ENCODE measurements at regions not wholly inside any gene's neighbourhood (a gene's known extent, or its start where the extent isn't known, plus 50 kb on each side); places are given as distances from the start of the nearest gene placed in this dataset.

DNA sequence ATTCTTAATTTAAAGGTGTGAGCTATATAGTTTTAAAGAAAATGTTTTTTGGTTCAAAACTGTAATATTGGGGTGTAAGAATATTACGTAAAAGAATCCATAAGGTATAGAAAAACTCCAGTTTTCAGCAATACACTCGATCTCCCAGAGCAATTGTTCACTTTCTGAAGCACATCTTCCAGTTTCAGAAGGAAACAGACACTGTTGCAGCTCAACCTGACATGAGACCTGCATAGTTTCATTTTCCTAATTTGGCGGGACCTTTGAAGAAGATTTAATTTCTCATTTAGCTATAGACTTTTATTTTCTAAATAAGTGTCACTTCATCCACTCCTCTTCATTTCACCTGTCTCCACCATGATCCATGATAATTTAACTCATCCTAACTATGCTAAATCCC, 281.5 kb downstream of the HTR1B start:
- Histone ChIP-seq H3K36me3 (ENCODE audit: control insufficient read depth, insufficient read depth, low read length) (no peaks in the 10 kb centered on the region), H3K27ac (ENCODE audit: low read depth, low read length) (no peak overlapping the region), H3K4me1 (ENCODE audit: control insufficient read depth, insufficient read depth, low read length) (no peaks in the 10 kb centered on the region), H3K27me3 (ENCODE audit: control insufficient read depth, insufficient read depth, low read length) (no peaks in the 10 kb centered on the region), H3K4me3 (ENCODE audit: low read depth, low read length) (no peak overlapping the region), H3K9me3 (ENCODE audit: control insufficient read depth, insufficient read depth, low read depth, low read length) (no peaks in the 10 kb centered on the region), H3K9ac (ENCODE audit: low read length) (no peak overlapping the region)

DNA sequence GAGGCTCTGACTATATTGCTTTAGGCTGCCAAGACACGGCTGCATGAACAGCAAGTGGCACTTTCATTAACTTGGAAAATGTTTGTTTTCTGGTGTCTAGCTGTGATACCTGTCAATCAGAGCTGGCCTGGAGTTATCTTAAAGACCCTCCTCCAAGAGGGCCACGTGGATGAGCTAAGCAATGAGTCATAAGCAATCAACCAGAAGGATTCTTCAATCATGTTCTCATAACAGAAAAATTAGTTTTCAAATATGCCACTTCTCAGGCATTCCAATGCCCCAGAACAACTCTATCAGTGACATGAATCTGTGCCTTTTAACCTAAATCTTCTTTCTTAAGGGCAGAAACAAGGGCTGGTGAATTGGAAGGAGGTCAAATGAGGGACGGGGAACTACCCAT, 283.0 kb downstream of the HTR1B start:
- no peaks in the 10 kb centered on the region for H3K9me3 ChIP-seq (ENCODE audit: control insufficient read depth, insufficient read depth, low read depth, low read length)
- H3K9ac ChIP-seq (ENCODE audit: low read length) = no peak overlapping the region
- no peaks in the 10 kb centered on the region for H3K4me1 ChIP-seq (ENCODE audit: control insufficient read depth, insufficient read depth, low read length)
- no peaks in the 10 kb centered on the region for H3K36me3 ChIP-seq (ENCODE audit: control insufficient read depth, insufficient read depth, low read length)
- no peak overlapping the region for H3K27ac ChIP-seq (ENCODE audit: low read depth, low read length)
- H3K27me3 ChIP-seq (ENCODE audit: control insufficient read depth, insufficient read depth, low read length) = no peaks in the 10 kb centered on the region
- no peak overlapping the region for H3K4me3 ChIP-seq (ENCODE audit: low read depth, low read length)

DNA sequence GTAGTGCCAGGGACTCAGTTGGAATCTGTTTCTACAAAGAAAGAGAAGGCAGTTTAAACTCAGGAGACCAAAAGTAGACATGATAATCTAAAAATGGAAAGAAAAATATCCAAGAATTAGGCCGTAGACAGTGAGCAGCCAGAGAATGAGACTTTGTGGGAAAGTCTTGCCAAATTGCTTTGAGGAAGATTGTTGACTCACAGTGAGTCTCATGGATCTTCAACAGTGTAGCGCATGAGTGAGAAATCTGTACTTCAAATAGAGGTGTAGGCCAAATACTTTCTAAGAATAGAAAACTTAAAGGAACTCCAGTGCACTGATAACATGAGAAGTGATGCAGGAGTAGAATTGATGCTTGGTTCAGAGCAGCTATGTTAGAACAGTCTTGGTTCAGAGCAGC, 284.5 kb downstream of the HTR1B start:
- Histone ChIP-seq H3K27me3 (ENCODE audit: control insufficient read depth, insufficient read depth, low read length) (no peaks in the 10 kb centered on the region), H3K9ac (ENCODE audit: low read length) (no peak overlapping the region), H3K27ac (ENCODE audit: low read depth, low read length) (no peak overlapping the region), H3K4me1 (ENCODE audit: control insufficient read depth, insufficient read depth, low read length) (0 out of 2 replicates have a peak, but pooled peaks cover under 1% of the 10 kb centered on the region), H3K4me3 (ENCODE audit: low read depth, low read length) (no peak overlapping the region), H3K36me3 (ENCODE audit: control insufficient read depth, insufficient read depth, low read length) (no peaks in the 10 kb centered on the region), H3K9me3 (ENCODE audit: control insufficient read depth, insufficient read depth, low read depth, low read length) (no peaks in the 10 kb centered on the region)

DNA sequence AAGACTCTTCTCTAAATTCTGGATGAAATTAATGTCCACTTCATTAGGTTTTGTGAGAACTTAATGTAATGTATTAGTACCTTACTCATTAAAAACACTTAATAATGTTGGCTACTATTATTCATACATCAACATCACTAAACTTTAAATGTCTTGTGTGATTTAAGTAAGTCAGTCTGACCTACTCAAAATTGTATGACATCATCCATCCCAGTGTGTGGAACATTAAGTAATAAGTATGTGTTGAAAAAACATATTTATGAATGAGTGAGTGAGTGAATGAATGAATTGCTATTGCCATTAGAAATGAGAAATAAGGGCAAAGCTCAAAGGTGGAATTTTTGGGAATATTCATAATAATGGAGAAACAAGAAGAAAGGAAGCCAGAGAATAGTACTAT, 285.8 kb downstream of the HTR1B start:
- Histone ChIP-seq H3K4me3 (ENCODE audit: low read depth, low read length) (no peak overlapping the region), H3K27ac (ENCODE audit: low read depth, low read length) (no peak overlapping the region), H3K9ac (ENCODE audit: low read length) (no peak overlapping the region), H3K27me3 (ENCODE audit: control insufficient read depth, insufficient read depth, low read length) (no peaks in the 10 kb centered on the region), H3K4me1 (ENCODE audit: control insufficient read depth, insufficient read depth, low read length) (0 out of 2 replicates have a peak, but pooled peaks cover 3% of the 10 kb centered on the region), H3K36me3 (ENCODE audit: control insufficient read depth, insufficient read depth, low read length) (no peaks in the 10 kb centered on the region), H3K9me3 (ENCODE audit: control insufficient read depth, insufficient read depth, low read depth, low read length) (no peaks in the 10 kb centered on the region)

DNA sequence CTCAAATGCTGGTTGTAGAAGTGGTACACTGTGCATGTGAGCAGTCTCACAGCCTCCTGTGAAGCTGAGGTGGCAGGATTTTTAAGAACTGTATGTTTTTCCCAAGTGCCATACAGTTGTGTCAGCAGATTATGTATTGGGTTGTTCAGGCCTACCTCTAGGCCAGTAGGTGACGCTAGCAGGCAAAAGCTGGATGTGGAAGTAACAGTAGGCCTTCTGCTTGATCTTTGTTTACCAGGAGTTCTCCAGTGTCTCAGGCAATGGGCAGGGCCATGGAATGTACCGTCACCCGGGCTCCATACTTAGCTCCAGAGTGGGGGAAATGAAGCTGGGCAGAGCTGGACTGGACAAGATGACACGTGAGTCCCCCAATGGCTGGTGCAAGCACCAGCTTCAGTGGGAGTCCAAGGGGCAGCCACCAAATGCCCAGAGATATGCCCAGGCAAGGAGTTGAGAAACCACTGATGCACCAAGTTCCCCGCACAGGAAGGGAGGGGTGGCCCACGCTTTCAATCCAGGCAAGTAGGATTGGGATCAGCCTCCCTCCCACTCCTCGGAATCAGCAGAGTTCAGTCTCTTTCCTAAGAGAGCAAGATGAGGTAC, 289.7 kb downstream of the HTR1B start:
- Histone ChIP-seq H3K4me1 (ENCODE audit: control insufficient read depth, insufficient read depth, low read length) (0 out of 2 replicates have a peak, but pooled peaks cover 3% of the 10 kb centered on the region), H3K36me3 (ENCODE audit: control insufficient read depth, insufficient read depth, low read length) (no peaks in the 10 kb centered on the region), H3K9ac (ENCODE audit: low read length) (no peak overlapping the region), H3K27ac (ENCODE audit: low read depth, low read length) (no peak overlapping the region), H3K9me3 (ENCODE audit: control insufficient read depth, insufficient read depth, low read depth, low read length) (no peaks in the 10 kb centered on the region), H3K4me3 (ENCODE audit: low read depth, low read length) (no peak overlapping the region), H3K27me3 (ENCODE audit: control insufficient read depth, insufficient read depth, low read length) (no peaks in the 10 kb centered on the region)

DNA sequence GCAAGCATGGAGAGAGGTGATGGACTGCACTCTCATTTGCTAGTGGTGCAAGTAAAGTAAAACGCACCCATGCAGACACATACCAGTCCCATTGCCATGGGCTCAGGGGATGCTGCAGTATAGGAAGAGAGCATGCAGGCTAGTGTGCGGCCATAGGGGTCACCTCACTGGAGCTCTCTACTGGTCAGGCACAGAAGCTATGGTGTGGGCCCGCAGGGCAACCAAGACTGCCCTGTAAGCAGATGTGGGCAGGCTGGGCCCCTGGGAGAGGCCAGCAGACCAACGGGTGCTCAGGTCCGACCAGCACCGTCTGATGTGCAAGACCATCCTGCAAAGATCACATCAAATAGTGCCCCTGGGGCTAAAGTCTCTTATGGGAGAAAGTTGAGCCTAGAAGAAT, 290.7 kb downstream of the HTR1B start:
- no peaks in the 10 kb centered on the region for H3K27me3 ChIP-seq (ENCODE audit: control insufficient read depth, insufficient read depth, low read length)
- H3K4me1 ChIP-seq (ENCODE audit: control insufficient read depth, insufficient read depth, low read length) = 0 out of 2 replicates have a peak, but pooled peaks cover 3% of the 10 kb centered on the region
- H3K27ac ChIP-seq (ENCODE audit: low read depth, low read length) = no peak overlapping the region
- no peaks in the 10 kb centered on the region for H3K9me3 ChIP-seq (ENCODE audit: control insufficient read depth, insufficient read depth, low read depth, low read length)
- H3K36me3 ChIP-seq (ENCODE audit: control insufficient read depth, insufficient read depth, low read length) = no peaks in the 10 kb centered on the region
- no peak overlapping the region for H3K4me3 ChIP-seq (ENCODE audit: low read depth, low read length)
- no peak overlapping the region for H3K9ac ChIP-seq (ENCODE audit: low read length)

DNA sequence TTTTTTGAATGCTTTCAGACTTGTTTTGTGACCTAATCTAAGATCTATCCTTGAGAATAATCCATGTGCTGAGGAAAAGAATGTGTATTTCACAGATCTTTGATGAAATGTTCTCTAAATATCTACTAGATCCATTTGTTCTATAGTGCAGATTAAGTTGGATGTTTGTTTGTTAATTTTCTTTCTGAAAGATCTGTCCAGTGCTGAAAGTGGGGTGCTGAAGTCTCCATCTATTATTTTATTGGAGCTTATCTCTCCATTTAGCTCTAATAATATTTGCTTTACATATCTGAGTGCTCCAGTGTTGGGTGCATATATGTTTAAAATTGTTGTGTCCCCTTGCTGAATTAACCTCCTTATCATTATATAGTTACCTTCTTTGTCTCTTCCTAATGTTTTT, 303.6 kb downstream of the HTR1B start:
- H3K9ac ChIP-seq (ENCODE audit: low read length) = no peak overlapping the region
- H3K27ac ChIP-seq (ENCODE audit: low read depth, low read length) = no peak overlapping the region
- H3K4me1 ChIP-seq (ENCODE audit: control insufficient read depth, insufficient read depth, low read length) = no peaks in the 10 kb centered on the region
- no peak overlapping the region for H3K4me3 ChIP-seq (ENCODE audit: low read depth, low read length)
- H3K9me3 ChIP-seq (ENCODE audit: control insufficient read depth, insufficient read depth, low read depth, low read length) = no peaks in the 10 kb centered on the region
- H3K27me3 ChIP-seq (ENCODE audit: control insufficient read depth, insufficient read depth, low read length) = no peaks in the 10 kb centered on the region
- no peaks in the 10 kb centered on the region for H3K36me3 ChIP-seq (ENCODE audit: control insufficient read depth, insufficient read depth, low read length)

DNA sequence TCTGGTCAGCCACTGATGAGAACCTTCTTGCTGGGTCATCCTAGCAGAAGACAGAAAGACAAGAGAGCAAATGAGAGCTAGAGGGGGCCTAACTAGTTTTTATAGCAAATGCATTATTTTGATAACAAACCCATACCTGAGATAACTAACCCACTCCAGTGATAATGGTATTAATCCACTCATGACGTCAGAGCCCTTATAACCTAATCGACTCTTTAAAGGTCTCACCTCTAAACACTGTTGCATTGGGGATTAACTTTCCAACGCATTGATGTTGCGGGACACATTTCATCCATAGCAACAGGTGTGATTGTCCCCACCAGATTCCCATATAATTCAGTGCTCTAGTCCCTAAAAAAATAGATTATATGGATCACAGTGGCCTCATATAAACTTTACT, 312.1 kb downstream of the HTR1B start:
- H3K4me3 ChIP-seq (ENCODE audit: low read depth, low read length) = no peak overlapping the region
- no peaks in the 10 kb centered on the region for H3K4me1 ChIP-seq (ENCODE audit: control insufficient read depth, insufficient read depth, low read length)
- H3K9ac ChIP-seq (ENCODE audit: low read length) = no peak overlapping the region
- H3K27ac ChIP-seq (ENCODE audit: low read depth, low read length) = no peak overlapping the region
- no peaks in the 10 kb centered on the region for H3K36me3 ChIP-seq (ENCODE audit: control insufficient read depth, insufficient read depth, low read length)
- H3K27me3 ChIP-seq (ENCODE audit: control insufficient read depth, insufficient read depth, low read length) = no peaks in the 10 kb centered on the region
- no peaks in the 10 kb centered on the region for H3K9me3 ChIP-seq (ENCODE audit: control insufficient read depth, insufficient read depth, low read depth, low read length)

DNA sequence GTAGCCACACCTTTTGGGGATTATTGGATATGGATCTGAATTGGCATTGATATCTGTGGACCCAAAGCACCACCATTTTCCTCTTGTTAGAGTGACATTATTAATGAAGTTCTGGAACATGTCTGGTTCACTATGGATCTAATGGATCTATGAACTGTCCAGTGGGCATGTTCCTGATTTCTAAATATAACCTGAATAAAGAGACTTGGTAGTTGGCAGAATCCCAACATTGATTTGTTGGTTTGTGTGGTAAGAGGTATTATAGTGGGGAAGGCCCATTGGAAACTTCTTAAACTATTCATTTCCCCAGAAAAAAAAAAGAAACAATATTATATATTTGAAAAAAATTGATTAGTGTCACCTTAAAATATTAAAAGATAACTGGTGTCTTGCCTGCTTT, 312.6 kb downstream of the HTR1B start:
- Histone ChIP-seq H3K27ac (ENCODE audit: low read depth, low read length) (no peak overlapping the region), H3K9me3 (ENCODE audit: control insufficient read depth, insufficient read depth, low read depth, low read length) (no peaks in the 10 kb centered on the region), H3K36me3 (ENCODE audit: control insufficient read depth, insufficient read depth, low read length) (no peaks in the 10 kb centered on the region), H3K4me1 (ENCODE audit: control insufficient read depth, insufficient read depth, low read length) (no peaks in the 10 kb centered on the region), H3K4me3 (ENCODE audit: low read depth, low read length) (no peak overlapping the region), H3K9ac (ENCODE audit: low read length) (no peak overlapping the region), H3K27me3 (ENCODE audit: control insufficient read depth, insufficient read depth, low read length) (no peaks in the 10 kb centered on the region)

DNA sequence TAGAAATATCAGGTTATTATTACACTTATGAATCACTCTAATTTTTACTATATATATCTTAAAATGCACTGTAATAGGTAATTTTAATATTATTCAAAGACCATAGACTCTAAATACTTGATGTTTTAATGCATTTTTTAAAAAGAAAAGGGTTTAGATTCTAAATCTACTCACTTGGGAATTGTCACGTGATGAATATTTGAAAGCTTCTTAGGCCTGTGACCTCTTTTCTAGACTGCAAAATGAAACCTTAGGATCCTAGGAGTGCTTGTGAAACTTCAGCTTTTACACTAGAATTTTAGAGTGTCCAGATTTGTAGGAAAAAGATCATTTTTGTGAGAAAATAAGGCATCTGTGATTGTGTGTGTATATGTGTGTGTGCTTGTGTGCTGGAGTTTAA, 318.0 kb downstream of the HTR1B start:
- Histone ChIP-seq H3K4me3 (ENCODE audit: low read depth, low read length) (no peak overlapping the region), H3K36me3 (ENCODE audit: control insufficient read depth, insufficient read depth, low read length) (no peaks in the 10 kb centered on the region), H3K9me3 (ENCODE audit: control insufficient read depth, insufficient read depth, low read depth, low read length) (no peaks in the 10 kb centered on the region), H3K4me1 (ENCODE audit: control insufficient read depth, insufficient read depth, low read length) (no peaks in the 10 kb centered on the region), H3K27me3 (ENCODE audit: control insufficient read depth, insufficient read depth, low read length) (no peaks in the 10 kb centered on the region), H3K9ac (ENCODE audit: low read length) (no peak overlapping the region), H3K27ac (ENCODE audit: low read depth, low read length) (no peak overlapping the region)

DNA sequence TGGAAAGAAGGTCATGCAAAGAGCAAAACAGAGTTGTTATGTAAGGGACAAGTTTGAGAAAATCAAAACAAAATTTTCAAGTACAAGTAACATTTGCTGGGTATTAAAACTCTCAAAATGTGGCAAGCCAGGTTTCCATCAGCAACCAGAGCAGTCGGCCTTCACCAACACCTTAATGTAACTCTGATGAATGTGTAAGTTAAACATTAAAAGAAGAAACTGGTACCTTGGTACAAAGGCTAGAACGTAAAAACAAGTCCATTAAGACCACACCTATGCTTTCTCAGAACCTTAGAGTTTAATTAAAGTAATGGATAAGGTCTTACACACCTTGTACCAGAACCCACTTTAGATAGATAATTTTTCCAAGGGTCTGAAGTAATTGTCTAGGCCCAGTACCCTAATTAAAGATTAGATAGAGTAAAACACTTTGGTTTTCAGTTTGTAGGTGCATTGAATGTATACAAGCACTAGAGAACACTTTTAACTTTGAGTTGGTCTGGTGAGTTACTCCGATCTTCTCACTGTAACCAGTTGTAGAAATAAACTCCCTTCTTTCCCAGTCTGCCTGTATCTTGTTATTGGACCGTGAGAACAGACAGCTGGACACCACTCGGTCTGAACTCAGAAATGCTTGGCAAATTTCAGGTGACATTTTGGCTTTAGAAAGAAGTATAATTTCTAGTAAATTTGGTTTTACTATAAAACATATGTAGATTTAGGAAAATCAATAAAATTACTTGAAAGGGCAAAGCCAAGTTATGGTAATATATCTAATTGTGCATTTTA, 319.4 kb downstream of the HTR1B start:
- no peak overlapping the region for H3K9ac ChIP-seq (ENCODE audit: low read length)
- H3K4me1 ChIP-seq (ENCODE audit: control insufficient read depth, insufficient read depth, low read length) = no peaks in the 10 kb centered on the region
- H3K36me3 ChIP-seq (ENCODE audit: control insufficient read depth, insufficient read depth, low read length) = no peaks in the 10 kb centered on the region
- H3K4me3 ChIP-seq (ENCODE audit: low read depth, low read length) = no peak overlapping the region
- no peak overlapping the region for H3K27ac ChIP-seq (ENCODE audit: low read depth, low read length)
- H3K9me3 ChIP-seq (ENCODE audit: control insufficient read depth, insufficient read depth, low read depth, low read length) = no peaks in the 10 kb centered on the region
- no peaks in the 10 kb centered on the region for H3K27me3 ChIP-seq (ENCODE audit: control insufficient read depth, insufficient read depth, low read length)
